ELF-1 (cell line): ENCODE measurements at regions not wholly inside any gene's neighbourhood (a gene's known extent, or its start where the extent isn't known, plus 50 kb on each side); places are given as distances from the start of the nearest gene placed in this dataset.
"Not testable (repeated sequence)": the region's sequence is repeated elsewhere in the genome, so short reads cannot be mapped to it uniquely, and the experiment has no call there.

ENCODE experiments used
- DNase-seq: peaks from one replicate; pipeline ENCODE4 v3.0.0-alpha.2; 2016; ENCODE audit warnings: low read depth, low spot score

GRCh38 chr2:132220589-132220988 lies 58.8 kb upstream of the ANKRD30BL start:
- DNase-seq: not testable (repeated sequence)

- not testable (repeated sequence) for DNase-seq
These were observed 60.1 kb upstream of the ANKRD30BL start for GRCh38 chr2:132221886-132222285.

GRCh38 chr2:132252191-132252893 lies 90.6 kb upstream of the ANKRD30BL start:
- no peak for DNase-seq

GRCh38 chr2:132252894-132253264 lies 91.1 kb upstream of the ANKRD30BL start:
- DNase-seq: no peak

- no peak for DNase-seq
These were observed 91.9 kb upstream of the ANKRD30BL start for GRCh38 chr2:132253496-132254305.

GRCh38 chr2:132254306-132254919 lies 92.7 kb upstream of the ANKRD30BL start:
- DNase-seq: not testable (repeated sequence)

GRCh38 chr2:132255714-132256113 lies 94.0 kb upstream of the ANKRD30BL start:
- DNase-seq: no peak

- no peak for DNase-seq
These were observed 94.6 kb upstream of the ANKRD30BL start for GRCh38 chr2:132256251-132256902.

- not testable (repeated sequence) for DNase-seq
These were observed 95.2 kb upstream of the ANKRD30BL start for GRCh38 chr2:132256903-132257300.

GRCh38 chr2:132257301-132258171 lies 95.8 kb upstream of the ANKRD30BL start:
- DNase-seq: peak; percentile 37

- not testable (repeated sequence) for DNase-seq
These were observed 97.5 kb upstream of the ANKRD30BL start for GRCh38 chr2:132259276-132259675.

GRCh38 chr2:132265595-132265994 lies 103.8 kb upstream of the ANKRD30BL start:
- not testable (repeated sequence) for DNase-seq

- DNase-seq: no peak
These were observed 105.3 kb upstream of the ANKRD30BL start for GRCh38 chr2:132267105-132267497.

GRCh38 chr2:132267498-132268283 lies 105.9 kb upstream of the ANKRD30BL start:
- peak; percentile 79 for DNase-seq

- DNase-seq: peak; percentile 97
These were observed 106.7 kb upstream of the ANKRD30BL start for GRCh38 chr2:132268284-132268976.

GRCh38 chr2:132268977-132269523 lies 107.3 kb upstream of the ANKRD30BL start:
- DNase-seq: no peak

GRCh38 chr2:132270255-132270654 lies 108.5 kb upstream of the ANKRD30BL start:
- DNase-seq: no peak

- DNase-seq: no peak
These were observed 109.3 kb upstream of the ANKRD30BL start for GRCh38 chr2:132270981-132271546.

GRCh38 chr2:132271794-132272193 lies 110.0 kb upstream of the ANKRD30BL start:
- DNase-seq: not testable (repeated sequence)
